AG04450 (cell line): ENCODE measurements at regions not wholly inside any gene's neighbourhood (a gene's known extent, or its start where the extent isn't known, plus 50 kb on each side); places are given as distances from the start of the nearest gene placed in this dataset.

Experiments
- CTCF ChIA-PET: fragments of 300-600, 350-600 bp; formaldehyde crosslinking; extraction: SDS; loops from one replicate; lab custom pipeline; 2022; ENCODE audit warnings: antibody characterized with exemption, inconsistent platforms; lab: Charles Lee
- POLR2A ChIA-PET: fragments of 350-600 bp; formaldehyde crosslinking; extraction: SDS; loops from one replicate; lab custom pipeline; 2021; ENCODE audit warnings: antibody characterized with exemption, inconsistent platforms; lab: Yijun Ruan, JAX
- DNase-seq: peaks from one replicate; pipeline ENCODE4 v3.0.0-alpha.2; 2011; ENCODE audit warnings: low read depth, low spot score
- H3K27ac ChIP-seq: one replicate; pipeline ENCODE4 v1.5.1; 2012; ENCODE audit warnings: low read depth, low read length, control low read depth
- H3K27me3 ChIP-seq: one replicate; pipeline ENCODE4 v1.6.0; 2012; ENCODE audit warnings: low read length; ENCODE audit not compliant: control insufficient read depth, insufficient read depth
- H3K4me3 ChIP-seq: 2 replicates; pipeline ENCODE4 v1.5.1; 2011; ENCODE audit warnings: mild to moderate bottlenecking, low read depth, low read length, control low read depth
- H3K9me3 ChIP-seq: 2 replicates; pipeline ENCODE4 v1.5.1; 2012; ENCODE audit warnings: low read length; ENCODE audit not compliant: control insufficient read depth, insufficient read depth
- CTCF ChIP-seq: IDR thresholded peaks from 2 replicates; pipeline ENCODE4 v1.5.1; 2011; ENCODE audit warnings: low read depth, low read length, control low read depth, inconsistent platforms

DNA sequence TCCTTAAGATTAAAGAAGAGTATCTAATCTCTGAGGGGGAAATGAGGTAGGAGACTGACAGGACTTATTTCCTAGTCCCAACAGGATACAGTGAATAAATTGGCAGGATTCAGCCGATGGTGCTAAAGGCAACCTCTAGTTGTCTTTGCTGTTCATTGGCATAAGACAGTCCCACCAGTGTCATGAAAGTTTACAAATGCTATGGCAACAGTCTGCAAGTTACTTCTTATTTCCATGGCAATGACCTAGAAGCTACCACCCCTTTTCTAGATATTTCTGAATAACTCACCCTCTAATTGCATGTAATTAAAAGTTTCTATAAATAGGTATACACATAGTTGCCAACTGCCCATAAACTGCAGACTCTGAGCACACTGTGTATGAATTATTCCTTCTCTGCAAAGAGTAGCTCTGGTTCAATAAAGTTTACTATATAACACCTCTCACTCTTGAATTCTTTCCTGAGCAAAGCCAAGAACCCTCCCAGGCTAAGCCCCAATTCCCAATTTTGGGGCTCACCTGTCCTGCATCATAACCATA lies 172.7 kb upstream of the LRATD1 start:
- TF ChIP-seq CTCF: no peak
- no peak overlapping the region for H3K4me3 ChIP-seq
- ChIA-PET POLR2A (no interaction called here), CTCF (no interaction called here)
- DNase-seq: no peak
- no peaks in the 10 kb centered on the region for H3K9me3 ChIP-seq
- no peaks in the 10 kb centered on the region for H3K27me3 ChIP-seq
- H3K27ac ChIP-seq: no peak overlapping the region

GRCh38 chr2:14475994-14476393 lies 156.5 kb upstream of the LRATD1 start:
- no peak for DNase-seq
- Histone ChIP-seq H3K4me3 (no peak overlapping the region), H3K27me3 (no peaks in the 10 kb centered on the region), H3K9me3 (no peaks in the 10 kb centered on the region), H3K27ac (no peak overlapping the region)
- ChIA-PET CTCF (interaction anchor here (0.5 kb wide), 1 partner anchor 1274 kb away, joined by 6 read pairs; no protein-coding TSS in a partner anchor), POLR2A (no interaction called here)
- TF ChIP-seq CTCF: no peak

GRCh38 chr2:14479486-14479885 lies 153.0 kb upstream of the LRATD1 start:
- CTCF ChIA-PET: no interaction called here
- TF ChIP-seq CTCF: no peak
- POLR2A ChIA-PET: no interaction called here
- no peaks in the 10 kb centered on the region for H3K27me3 ChIP-seq
- H3K9me3 ChIP-seq: no peaks in the 10 kb centered on the region
- H3K27ac ChIP-seq: no peak overlapping the region
- H3K4me3 ChIP-seq: no peak overlapping the region
- DNase-seq: no peak

- ChIA-PET CTCF (no interaction called here), POLR2A (no interaction called here)
- Histone ChIP-seq H3K27ac (no peak overlapping the region), H3K27me3 (no peaks in the 10 kb centered on the region), H3K9me3 (no peaks in the 10 kb centered on the region), H3K4me3 (no peak overlapping the region)
- DNase-seq: no peak
- TF ChIP-seq CTCF: no peak
These were observed 152.4 kb upstream of the LRATD1 start for GRCh38 chr2:14480120-14480519.

DNA sequence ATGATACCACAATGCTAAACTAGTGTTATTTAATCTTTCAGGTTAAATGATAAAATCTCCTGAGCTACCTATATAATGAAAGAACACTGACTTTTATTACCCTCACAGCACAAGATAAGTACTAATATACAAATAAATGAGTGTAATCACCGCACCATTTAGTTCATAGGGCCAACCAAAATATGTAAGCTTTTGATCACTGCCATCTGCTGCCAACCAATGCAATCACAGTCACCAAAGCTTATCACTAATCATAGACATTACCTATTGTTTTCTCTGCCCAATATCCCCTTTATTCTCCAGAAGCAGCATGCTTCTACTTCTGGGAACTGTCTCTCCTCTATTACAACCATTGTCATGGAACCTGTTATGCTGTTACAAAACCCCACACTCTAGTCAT lies 151.6 kb upstream of the LRATD1 start:
- H3K9me3 ChIP-seq: no peaks in the 10 kb centered on the region
- H3K27me3 ChIP-seq: no peaks in the 10 kb centered on the region
- CTCF ChIA-PET: no interaction called here
- no peak for DNase-seq
- POLR2A ChIA-PET: no interaction called here
- no peak for TF ChIP-seq CTCF
- no peak overlapping the region for H3K4me3 ChIP-seq
- no peak overlapping the region for H3K27ac ChIP-seq
